HEK293T (cell line): ENCODE measurements at regions not wholly inside any gene's neighbourhood (a gene's known extent, or its start where the extent isn't known, plus 50 kb on each side); places are given as distances from the start of the nearest gene placed in this dataset.

Experiments
- ARNT ChIP-seq: fragments of 450-650 bp; IDR thresholded peaks from 2 replicates; pipeline ENCODE4 v1.6.1; 2017; ENCODE audit warnings: mild to moderate bottlenecking
- BHLHE40 ChIP-seq: fragments of 450-650 bp; IDR thresholded peaks from 2 replicates; pipeline ENCODE4 v1.6.1; 2016; ENCODE audit warnings: mild to moderate bottlenecking, moderate library complexity, borderline replicate concordance
- CTBP1 ChIP-seq: fragments of 450-650 bp; IDR thresholded peaks from 2 replicates; pipeline ENCODE4 v1.6.1; 2016; ENCODE audit warnings: borderline replicate concordance
- ELF4 ChIP-seq: fragments of 450-650 bp; IDR thresholded peaks from 2 replicates; pipeline ENCODE4 v1.6.1; 2017; ENCODE audit warnings: antibody characterized with exemption
- FOXM1 ChIP-seq: fragments of 450-650 bp; IDR thresholded peaks from 2 replicates; pipeline ENCODE4 v1.6.1; 2017; ENCODE audit warnings: mild to moderate bottlenecking, borderline replicate concordance
- HDGF ChIP-seq: fragments of 450-650 bp; IDR thresholded peaks from 2 replicates; pipeline ENCODE4 v1.6.1; 2017; ENCODE audit warnings: antibody characterized with exemption, borderline replicate concordance
- L3MBTL2 ChIP-seq: fragments of 450-650 bp; conservative IDR thresholded peaks from 2 replicates; pipeline ENCODE4 v1.6.1; 2016; ENCODE audit warnings: mild to moderate bottlenecking
- LEF1 ChIP-seq: fragments of 450-650 bp; IDR thresholded peaks from 2 replicates; pipeline ENCODE4 v1.6.1; 2017; ENCODE audit warnings: mild to moderate bottlenecking, borderline replicate concordance
- NFRKB ChIP-seq: fragments of 450-650 bp; IDR thresholded peaks from 2 replicates; pipeline ENCODE4 v1.6.1; 2016; ENCODE audit warnings: mild to moderate bottlenecking, moderate library complexity
- SP1 ChIP-seq: fragments of 450-650 bp; IDR thresholded peaks from 2 replicates; pipeline ENCODE4 v1.6.1; 2017
- SUZ12 ChIP-seq: fragments of 450-650 bp; IDR thresholded peaks from 2 replicates; pipeline ENCODE4 v1.6.1; 2016; ENCODE audit warnings: mild to moderate bottlenecking
- TARDBP ChIP-seq: fragments of 450-650 bp; IDR thresholded peaks from 2 replicates; pipeline ENCODE4 v1.6.1; 2016
- ZNF384 ChIP-seq: fragments of 450-650 bp; IDR thresholded peaks from 2 replicates; pipeline ENCODE4 v1.6.1; 2016
- TF ChIP-seq, protein P1 (sequence below): fragments of 450-650 bp; IDR thresholded peaks from 2 replicates; pipeline ENCODE4 v1.6.1; 2016

DNA sequence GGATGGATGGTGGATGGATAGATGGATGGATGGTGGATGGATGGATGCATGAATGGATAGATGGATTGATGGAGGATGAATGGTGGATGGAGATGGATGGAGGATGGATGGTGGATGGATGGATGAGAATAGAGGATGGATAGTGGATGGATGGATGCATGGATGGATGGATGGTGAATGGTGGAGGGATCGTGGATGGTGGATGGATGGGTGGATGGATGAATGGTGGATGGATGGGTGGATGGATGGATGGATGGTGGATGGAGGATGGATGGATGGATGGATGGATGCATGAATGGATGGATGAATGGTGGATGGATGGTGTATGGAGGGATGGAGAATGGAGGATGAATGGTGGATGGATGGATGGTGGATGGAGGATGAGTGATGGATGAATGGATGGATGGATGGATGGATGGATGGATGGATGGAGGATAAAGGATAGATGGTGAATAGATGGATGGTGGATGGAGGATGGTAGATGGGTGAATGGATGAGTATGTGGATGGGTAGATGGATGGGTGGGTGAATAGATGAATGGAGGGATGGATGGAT is 76.3 kb downstream of the PDGFA start:
- TF ChIP-seq L3MBTL2 (no peak), BHLHE40 (no peak), HDGF (no peak), NFRKB (no peak), ARNT (no peak), ELF4 (no peak), SUZ12 (no peak), CTBP1 (no peak), TARDBP (no peak), LEF1 (no peak), FOXM1 (no peak), ZNF384 (no peak), SP1 (no peak)
- TF ChIP-seq, protein P1, sequence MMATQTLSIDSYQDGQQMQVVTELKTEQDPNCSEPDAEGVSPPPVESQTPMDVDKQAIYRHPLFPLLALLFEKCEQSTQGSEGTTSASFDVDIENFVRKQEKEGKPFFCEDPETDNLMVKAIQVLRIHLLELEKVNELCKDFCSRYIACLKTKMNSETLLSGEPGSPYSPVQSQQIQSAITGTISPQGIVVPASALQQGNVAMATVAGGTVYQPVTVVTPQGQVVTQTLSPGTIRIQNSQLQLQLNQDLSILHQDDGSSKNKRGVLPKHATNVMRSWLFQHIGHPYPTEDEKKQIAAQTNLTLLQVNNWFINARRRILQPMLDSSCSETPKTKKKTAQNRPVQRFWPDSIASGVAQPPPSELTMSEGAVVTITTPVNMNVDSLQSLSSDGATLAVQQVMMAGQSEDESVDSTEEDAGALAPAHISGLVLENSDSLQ: no peak
